Spleen (tissue), 11 donors: ENCODE measurements at regions not wholly inside any gene's neighbourhood (a gene's known extent, or its start where the extent isn't known, plus 50 kb on each side); places are given as distances from the start of the nearest gene placed in this dataset.

Source experiments
- DNase-seq: peaks from one replicate; pipeline ENCODE4 v3.0.0-alpha.2; 2020
- H3K27ac ChIP-seq, 8 donors: fragments of 200-600 bp; sonication (generic) in 7 of 8; 1 replicate in 4 of 8; 2 replicates in 4 of 8; pipeline versions ENCODE4 v1.5.0 to v1.8.0; 2016 to 2021; ENCODE audit warnings: inconsistent platforms in 4 of 8, mild to moderate bottlenecking in 4 of 8, moderate library complexity in 1 of 8
- H3K27me3 ChIP-seq, 7 donors: fragments of 200-600 bp; sonication (generic) in 6 of 7; replicated peaks in 1 of 7; 1 replicate in 4 of 7; 2 replicates in 3 of 7; pipeline versions ENCODE4 v1.5.0 to v1.8.0; 2016 to 2021; ENCODE audit warnings: inconsistent platforms in 3 of 7, mild to moderate bottlenecking in 1 of 7
- H3K36me3 ChIP-seq, 6 donors: fragments of 200-600 bp; sonication (generic) in 5 of 6; 1 replicate in 4 of 6; 2 replicates in 2 of 6; pipeline versions ENCODE4 v1.5.0 to v1.8.0; 2016 to 2021; ENCODE audit warnings: inconsistent platforms in 2 of 6
- H3K4me1 ChIP-seq, 6 donors: fragments of 200-600 bp; sonication (generic) in 5 of 6; 1 replicate in 3 of 6; 2 replicates in 3 of 6; pipeline versions ENCODE4 v1.5.0 to v1.8.0; 2016 to 2021; ENCODE audit warnings: inconsistent platforms in 3 of 6
- H3K4me3 ChIP-seq, 8 donors: fragments of 200-600 bp; sonication (generic) in 7 of 8; 1 replicate in 4 of 8; 2 replicates in 4 of 8; pipeline versions ENCODE4 v1.5.0 to v1.8.0; 2016 to 2021; ENCODE audit warnings: inconsistent platforms in 4 of 8, mild to moderate bottlenecking in 4 of 8, moderate library complexity in 2 of 8
- H3K9me3 ChIP-seq, 8 donors: fragments of 200-600 bp; sonication (generic) in 7 of 8; 1 replicate in 4 of 8; 2 replicates in 4 of 8; pipeline versions ENCODE4 v1.5.0 to v1.8.0; 2016 to 2021; ENCODE audit warnings: inconsistent platforms in 4 of 8
- CTCF ChIP-seq, 11 experiments: fragments of 200-600 bp in 7 of 11; fragments of 450-650 bp in 4 of 11; sonication (generic) in 4 of 11; IDR thresholded peaks in 8 of 11; conservative IDR thresholded peaks in 3 of 11; 1 replicate in 7 of 11; 2 replicates in 4 of 11; pipeline versions ENCODE4 v1.4.0 to v1.8.0; 2016 to 2021; ENCODE audit warnings: antibody characterized with exemption in 11 of 11, inconsistent platforms in 4 of 11, mild to moderate bottlenecking in 1 of 11
- POLR2A ChIP-seq, 3 donors: fragments of 450-650 bp; IDR thresholded peaks; one replicate each; pipeline ENCODE4 v1.5.1; 2017; ENCODE audit warnings: antibody characterized with exemption in 3 of 3, mild to moderate bottlenecking in 1 of 3
- POLR2AphosphoS5 ChIP-seq, 3 donors: sonication (generic); formaldehyde crosslinking; IDR thresholded peaks; one replicate each; pipeline ENCODE4 v1.5.1; 2017; ENCODE audit warnings: antibody characterized with exemption in 3 of 3
- WGBS, 5 donors: extraction: QIAGEN DNeasy Blood & Tissue Kit in 3 of 5; methylation state at CpG; one replicate each; pipeline versions ENCODE4 v1.1.5 to v1.1.7; 2013 to 2018; 5-methylcytosine and 5-hydroxymethylcytosine counted together
- intact Hi-C: fragments of 100-400 bp; cut with DNase I; formaldehyde crosslinking; loops from one replicate; pipeline ENCODE4 v1.15.0; 2023; ENCODE audit warnings: low total_unique reads
- donor health status: healthy with polysubstance abuse.
- donor health status: DM: no; HTN: no; CAD: no; lungs with moderate emphysema.
- donor health status: DM: no; HTN: no; CAD: no.
- donor health status: Bipolar disorder and iron deficiency.
- donor health status: healthy.
- donor health status: DM: no; HTN: no; CAD: no.
- donor health status: DM: yes; HTN: yes; CAD: no.

DNA sequence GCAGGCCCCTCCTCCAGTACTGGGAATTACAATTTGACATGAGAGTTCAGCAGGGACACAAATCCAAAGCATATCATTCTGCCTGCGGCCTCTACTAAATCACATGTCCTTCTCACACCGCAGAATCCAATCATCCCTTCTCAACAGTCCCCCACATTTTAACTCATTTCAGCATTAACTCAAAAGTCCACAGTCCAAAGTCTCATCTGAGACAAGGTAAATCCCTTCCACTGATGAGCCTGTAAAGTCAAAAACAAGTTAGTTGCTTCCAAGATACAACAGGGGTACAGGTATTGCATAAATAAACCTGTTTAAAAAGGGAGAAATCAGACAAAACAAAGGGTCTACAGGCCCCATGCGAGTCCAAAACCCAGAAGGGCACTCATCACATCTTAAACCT, 64.0 kb downstream of the EBNA1BP2 start:
- Histone ChIP-seq H3K27ac (no peak overlapping the region), H3K36me3 (no peaks in the 10 kb centered on the region), H3K9me3 (peaks cover 3 to 56% (median 38%) of the 10 kb centered on the region in 8 donors), H3K4me3 (no peak overlapping the region), H3K27me3 (no peaks in the 10 kb centered on the region), H3K4me1 (no peaks in the 10 kb centered on the region)
- WGBS, 5 donors = 63 to 92% (median 90%) methylated on average over 3 of the region's 3 CpGs
- intact Hi-C loops = no loop called here
- no peak for TF ChIP-seq CTCF (IDR thresholded peaks at IDR 0.05 in 8 of 11, conservative IDR thresholded peaks at IDR 0.05 in 3 of 11)
- TF ChIP-seq POLR2AphosphoS5 (IDR thresholded peaks at IDR 0.05) = no peak
- no peak for TF ChIP-seq POLR2A (IDR thresholded peaks at IDR 0.05)
- DNase-seq = no peak

DNA sequence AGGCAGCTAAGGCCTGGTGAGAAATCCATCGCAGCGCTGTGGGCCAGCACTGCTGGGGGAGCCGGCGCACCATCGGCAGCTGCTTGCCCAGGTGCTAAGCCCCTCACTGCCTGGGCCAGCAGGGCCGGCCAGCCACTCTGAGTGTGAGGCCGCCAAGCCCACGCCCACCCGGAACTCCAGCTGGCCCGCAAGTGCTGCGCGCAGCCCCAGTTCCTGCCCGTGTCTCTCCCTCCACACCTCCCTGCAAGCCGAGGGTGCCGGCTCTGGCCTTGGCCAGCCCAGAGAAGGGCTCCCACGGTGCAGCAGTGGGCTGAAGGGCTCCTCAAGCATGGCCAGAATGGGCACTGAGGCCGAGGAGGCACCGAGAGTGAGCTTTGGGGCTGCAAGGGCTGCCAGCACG, 64.4 kb downstream of the EBNA1BP2 start:
- Histone ChIP-seq H3K27ac (no peak overlapping the region), H3K4me3 (no peak overlapping the region), H3K9me3 (peaks cover 3 to 56% (median 38%) of the 10 kb centered on the region in 8 donors), H3K4me1 (no peaks in the 10 kb centered on the region), H3K27me3 (no peaks in the 10 kb centered on the region), H3K36me3 (no peaks in the 10 kb centered on the region)
- DNase-seq = no peak
- intact Hi-C loops = no loop called here
- 93 to 100% (median 95%) methylated on average over 4 to 19 of the region's 19 CpGs for WGBS, 5 donors
- TF ChIP-seq POLR2AphosphoS5 (IDR thresholded peaks at IDR 0.05) = no peak
- TF ChIP-seq CTCF (IDR thresholded peaks at IDR 0.05 in 8 of 11, conservative IDR thresholded peaks at IDR 0.05 in 3 of 11) = no peak
- no peak for TF ChIP-seq POLR2A (IDR thresholded peaks at IDR 0.05)

GRCh38 chr1:43104027-43104763, 67.9 kb downstream of the EBNA1BP2 start:
- H3K27ac ChIP-seq = no peak overlapping the region
- H3K9me3 ChIP-seq = peaks cover 0 to 50% (median 35%) of the 10 kb centered on the region in 8 donors
- no peaks in the 10 kb centered on the region for H3K36me3 ChIP-seq
- no peaks in the 10 kb centered on the region for H3K4me1 ChIP-seq
- no peaks in the 10 kb centered on the region for H3K27me3 ChIP-seq
- 84 to 95% (median 89%) methylated on average over 3 of the region's 3 CpGs for WGBS, 5 donors
- no peak overlapping the region for H3K4me3 ChIP-seq
- DNase-seq = no peak
- no peak for TF ChIP-seq POLR2A (IDR thresholded peaks at IDR 0.05)
- no peak for TF ChIP-seq POLR2AphosphoS5 (IDR thresholded peaks at IDR 0.05)
- intact Hi-C loops = no loop called here

GRCh38 chr1:43101061-43101460, 71.0 kb downstream of the EBNA1BP2 start:
- no peak for TF ChIP-seq POLR2A (IDR thresholded peaks at IDR 0.05)
- TF ChIP-seq CTCF (IDR thresholded peaks at IDR 0.05 in 8 of 11, conservative IDR thresholded peaks at IDR 0.05 in 3 of 11) = no peak
- TF ChIP-seq POLR2AphosphoS5 (IDR thresholded peaks at IDR 0.05) = no peak
- Histone ChIP-seq H3K4me1 (no peaks in the 10 kb centered on the region), H3K4me3 (no peak overlapping the region), H3K9me3 (peaks cover 0 to 30% (median 24%) of the 10 kb centered on the region in 8 donors), H3K36me3 (no peaks in the 10 kb centered on the region), H3K27ac (no peak overlapping the region), H3K27me3 (no peaks in the 10 kb centered on the region)
- WGBS, 5 donors = 76 to 96% (median 82%) methylated on average over 2 of the region's 2 CpGs
- DNase-seq = no peak
- intact Hi-C loops = no loop called here
